ENCODE measurements at regions not wholly inside any gene's neighbourhood (a gene's known extent, or its start where the extent isn't known, plus 50 kb on each side); places are given as distances from the start of the nearest gene placed in this dataset.

- H3K4me3 ChIP-seq = no peak overlapping the region
- H3K9me3 ChIP-seq = no peaks in the 10 kb centered on the region
- H3K4me1 ChIP-seq = peaks cover 14 to 30% (median 20%) of the 10 kb centered on the region in 4 donors
- intact Hi-C loops (cut with DNase I; ENCODE audit: low total_unique reads) (no loop called here), in situ Hi-C loops (cut with MboI; ENCODE audit: low pct_ligation_motif_present in 1 of 4, low pct_unique_long_range_greater_than_20kb in 1 of 4, low sequenced_read_pairs in 3 of 4) (no loop called here)
- no peaks in the 10 kb centered on the region for H3K27me3 ChIP-seq
- 86 to 87% methylated on average over 1 to 3 of the region's 3 CpGs for WGBS, 2 donors (ENCODE audit: low coverage in 1 of 2)
- no peak overlapping the region for H3K27ac ChIP-seq
- H3K36me3 ChIP-seq = no peaks in the 10 kb centered on the region
- no peak for DNase-seq
- TF ChIP-seq POLR2AphosphoS5 (IDR thresholded peaks at IDR 0.05) (no peak), CTCF (IDR thresholded peaks at IDR 0.05) (no peak), EP300 (IDR thresholded peaks at IDR 0.05; ENCODE audit: low read depth) (no peak), POLR2A (IDR thresholded peaks at IDR 0.05) (no peak)
Measured at GRCh38 chr18:14917311-14917710, 169.3 kb downstream of the ANKRD30B start.

- in situ Hi-C loops (cut with MboI; ENCODE audit: low pct_ligation_motif_present in 1 of 4, low pct_unique_long_range_greater_than_20kb in 1 of 4, low sequenced_read_pairs in 3 of 4) = no loop called here
- H3K27ac ChIP-seq = peak overlapping the region; percentile 75 to 85 (median 82)
Measured at GRCh38 chr18:14919666-14920065, 171.7 kb downstream of the ANKRD30B start.

GRCh38 chr18:14921031-14921430 lies 173.1 kb downstream of the ANKRD30B start:
- intact Hi-C loops (cut with DNase I; ENCODE audit: low total_unique reads) (no loop called here), in situ Hi-C loops (cut with MboI; ENCODE audit: low pct_ligation_motif_present in 1 of 4, low pct_unique_long_range_greater_than_20kb in 1 of 4, low sequenced_read_pairs in 3 of 4) (no loop called here)
- peak overlapping the region; percentile 75 to 85 (median 82) for H3K27ac ChIP-seq
- no peaks in the 10 kb centered on the region for H3K9me3 ChIP-seq
- no peaks in the 10 kb centered on the region for H3K27me3 ChIP-seq
- TF ChIP-seq CTCF (IDR thresholded peaks at IDR 0.05) (no peak), POLR2AphosphoS5 (IDR thresholded peaks at IDR 0.05) (peak in 1 of 3 donors; percentile 22), EP300 (IDR thresholded peaks at IDR 0.05; ENCODE audit: low read depth) (no peak), POLR2A (IDR thresholded peaks at IDR 0.05) (no peak)
- peak; percentile 54 for DNase-seq
- H3K4me1 ChIP-seq = peaks cover 14 to 34% (median 21%) of the 10 kb centered on the region in 4 donors
- no peak overlapping the region for H3K4me3 ChIP-seq
- no peaks in the 10 kb centered on the region for H3K36me3 ChIP-seq
- 31 to 52% methylated on average over 5 of the region's 5 CpGs for WGBS, 2 donors (ENCODE audit: low coverage in 1 of 2)

More at GRCh38 chr18:14919666-14920065, 171.7 kb downstream of the ANKRD30B start:
- H3K36me3 ChIP-seq = no peaks in the 10 kb centered on the region
- no peaks in the 10 kb centered on the region for H3K27me3 ChIP-seq
- WGBS, 2 donors (ENCODE audit: low coverage in 1 of 2) = 10% methylated on average over 1 of the region's 1 CpG; no CpG with 5 or more reads in 1 of the 2 donors
- no peaks in the 10 kb centered on the region for H3K9me3 ChIP-seq
- DNase-seq = peak; percentile 85
- TF ChIP-seq CTCF (IDR thresholded peaks at IDR 0.05) (no peak), POLR2AphosphoS5 (IDR thresholded peaks at IDR 0.05) (peak in 1 of 3 donors; percentile 53)
- peaks cover 14 to 31% (median 21%) of the 10 kb centered on the region in 4 donors for H3K4me1 ChIP-seq
- intact Hi-C loops (cut with DNase I; ENCODE audit: low total_unique reads) = no loop called here
- H3K4me3 ChIP-seq = no peak overlapping the region

- Histone ChIP-seq H3K4me1 (peaks cover 14 to 34% (median 21%) of the 10 kb centered on the region in 4 donors), H3K36me3 (no peaks in the 10 kb centered on the region), H3K27ac (peak overlapping the region; percentile 75 to 85 (median 82)), H3K27me3 (no peaks in the 10 kb centered on the region), H3K4me3 (no peak overlapping the region), H3K9me3 (no peaks in the 10 kb centered on the region)
- in situ Hi-C loops (cut with MboI; ENCODE audit: low pct_ligation_motif_present in 1 of 4, low pct_unique_long_range_greater_than_20kb in 1 of 4, low sequenced_read_pairs in 3 of 4) (no loop called here), intact Hi-C loops (cut with DNase I; ENCODE audit: low total_unique reads) (no loop called here)
- peak; percentile 50 for DNase-seq
- 50 to 60% methylated on average over 4 of the region's 4 CpGs for WGBS, 2 donors (ENCODE audit: low coverage in 1 of 2)
- no peak for TF ChIP-seq POLR2A (IDR thresholded peaks at IDR 0.05)
- no peak for TF ChIP-seq EP300 (IDR thresholded peaks at IDR 0.05; ENCODE audit: low read depth)
- TF ChIP-seq CTCF (IDR thresholded peaks at IDR 0.05) = no peak
- TF ChIP-seq POLR2AphosphoS5 (IDR thresholded peaks at IDR 0.05) = no peak
Measured at GRCh38 chr18:14921547-14921946, 173.6 kb downstream of the ANKRD30B start.
